PC-3 (cell line): ENCODE measurements at regions not wholly inside any gene's neighbourhood (a gene's known extent, or its start where the extent isn't known, plus 50 kb on each side); places are given as distances from the start of the nearest gene placed in this dataset.

ENCODE experiments used
- CTCF ChIP-seq: fragments of 300-600 bp; sonication (generic); conservative IDR thresholded peaks from 2 replicates; pipeline ENCODE4 v1.5.1; 2017; ENCODE audit warnings: antibody characterized with exemption, low read depth, mild to moderate bottlenecking, low read length
- EZH2phosphoT487 ChIP-seq: fragments of 300-600 bp; sonication (generic); IDR thresholded peaks from 2 replicates; pipeline ENCODE4 v1.6.1; 2018; ENCODE audit warnings: mild to moderate bottlenecking, antibody characterized with exemption, low read length, borderline replicate concordance

GRCh38 chr14:96944297-96944696 lies 147.1 kb downstream of the VRK1 start:
- TF ChIP-seq CTCF = no peak
- no peak for TF ChIP-seq EZH2phosphoT487
